HG03460 (cell line): ENCODE measurements at regions not wholly inside any gene's neighbourhood (a gene's known extent, or its start where the extent isn't known, plus 50 kb on each side); places are given as distances from the start of the nearest gene placed in this dataset.

Experiments
- ATAC-seq: cut with Tn5 transposase; IDR thresholded peaks from one replicate; pipeline ENCODE4 v1.9.1; 2021; ENCODE audit not compliant: unreplicated experiment

GRCh38 chr1:91152331-91152730 lies 130.5 kb upstream of the ZNF644 start:
- no peak for ATAC-seq

GRCh38 chr1:91151702-91152101 lies 129.9 kb upstream of the ZNF644 start:
- no peak for ATAC-seq

GRCh38 chr1:91148641-91149069 lies 126.8 kb upstream of the ZNF644 start:
- no peak for ATAC-seq

GRCh38 chr1:91141858-91142257 lies 120.0 kb upstream of the ZNF644 start:
- no peak for ATAC-seq

GRCh38 chr1:91138959-91139358 lies 117.1 kb upstream of the ZNF644 start:
- no peak for ATAC-seq

GRCh38 chr1:91137173-91137852 lies 115.5 kb upstream of the ZNF644 start:
- ATAC-seq: no peak

GRCh38 chr1:91135799-91136198 lies 114.0 kb upstream of the ZNF644 start:
- ATAC-seq: no peak

GRCh38 chr1:91133248-91133647 lies 111.4 kb upstream of the ZNF644 start:
- no peak for ATAC-seq

- ATAC-seq: no peak
Observed at GRCh38 chr1:91130256-91130985, 108.6 kb upstream of the ZNF644 start.

- no peak for ATAC-seq
Observed at GRCh38 chr1:91129458-91129857, 107.6 kb upstream of the ZNF644 start.

GRCh38 chr1:91129017-91129416 lies 107.2 kb upstream of the ZNF644 start:
- no peak for ATAC-seq

GRCh38 chr1:91124989-91125417 lies 103.2 kb upstream of the ZNF644 start:
- ATAC-seq: no peak

- no peak for ATAC-seq
Observed at GRCh38 chr1:91124290-91124985, 102.6 kb upstream of the ZNF644 start.

GRCh38 chr1:91123773-91124172 lies 101.9 kb upstream of the ZNF644 start:
- no peak for ATAC-seq

- no peak for ATAC-seq
Observed at GRCh38 chr1:91123319-91123718, 101.5 kb upstream of the ZNF644 start.

- no peak for ATAC-seq
Observed at GRCh38 chr1:91122106-91122717, 100.4 kb upstream of the ZNF644 start.

- no peak for ATAC-seq
Observed at GRCh38 chr1:91121366-91121765, 99.5 kb upstream of the ZNF644 start.

- no peak for ATAC-seq
Observed at GRCh38 chr1:91120936-91121335, 99.1 kb upstream of the ZNF644 start.

- ATAC-seq: no peak
Observed at GRCh38 chr1:91120421-91120820, 98.6 kb upstream of the ZNF644 start.

- ATAC-seq: no peak
Observed at GRCh38 chr1:91104712-91105111, 82.9 kb upstream of the ZNF644 start.

- ATAC-seq: no peak
Observed at GRCh38 chr1:91101328-91101727, 79.5 kb upstream of the ZNF644 start.
